GM23248 (cell line): ENCODE measurements at regions not wholly inside any gene's neighbourhood (a gene's known extent, or its start where the extent isn't known, plus 50 kb on each side); places are given as distances from the start of the nearest gene placed in this dataset.

Experiments
- EZH2 ChIP-seq: fragments of 200-600 bp; sonication (generic); IDR thresholded peaks from 2 replicates; pipeline ENCODE4 v1.6.1; 2018; ENCODE audit warnings: antibody characterized with exemption, mild to moderate bottlenecking; ENCODE audit not compliant: insufficient read depth, poor library complexity, severe bottlenecking
- EZH2phosphoT487 ChIP-seq: fragments of 200-600 bp; sonication (generic); IDR thresholded peaks from 2 replicates; pipeline ENCODE4 v1.6.1; 2018; ENCODE audit warnings: antibody characterized with exemption, moderate library complexity, mild to moderate bottlenecking, low read depth; ENCODE audit not compliant: insufficient read depth

GRCh38 chr3:105982207-105982606 is 113.4 kb upstream of the CBLB start:
- no peak for TF ChIP-seq EZH2
- TF ChIP-seq EZH2phosphoT487 = no peak
